ENCODE measurements at regions not wholly inside any gene's neighbourhood (a gene's known extent, or its start where the extent isn't known, plus 50 kb on each side); places are given as distances from the start of the nearest gene placed in this dataset.

- no peaks in the 10 kb centered on the region for H3K36me3 ChIP-seq
- peaks cover 8% of the 10 kb centered on the region for H3K27me3 ChIP-seq
- H3K4me1 ChIP-seq, result no peaks in the 10 kb centered on the region
- no peaks in the 10 kb centered on the region for H3K9me3 ChIP-seq
- no peak for DNase-seq (ENCODE audit: low spot score in 2 of 2)
- no peak overlapping the region for H3K27ac ChIP-seq
- TF ChIP-seq POLR2AphosphoS5 (IDR thresholded peaks at IDR 0.05) (no peak), POLR2A (IDR thresholded peaks at IDR 0.05) (no peak), CTCF (IDR thresholded peaks at IDR 0.05) (no peak), EP300 (IDR thresholded peaks at IDR 0.05) (no peak)
- 91% methylated on average over 4 of the region's 4 CpGs for whole genome bisulfite sequencing
- H3K4me3 ChIP-seq, result no peak overlapping the region
Observed at GRCh38 chr10:23897267-23897666, 311.7 kb upstream of the KIAA1217 start.

- DNase-seq (ENCODE audit: low spot score in 2 of 2), result no peak
- no peaks in the 10 kb centered on the region for H3K4me1 ChIP-seq
- no peak overlapping the region for H3K27ac ChIP-seq
- WGBS, result 78% methylated on average over 3 of the region's 3 CpGs
- TF ChIP-seq POLR2A (IDR thresholded peaks at IDR 0.05), result no peak
- no peak for TF ChIP-seq CTCF (IDR thresholded peaks at IDR 0.05)
- TF ChIP-seq EP300 (IDR thresholded peaks at IDR 0.05), result no peak
- TF ChIP-seq POLR2AphosphoS5 (IDR thresholded peaks at IDR 0.05), result no peak
- H3K27me3 ChIP-seq, result peaks cover 8% of the 10 kb centered on the region
- H3K36me3 ChIP-seq, result no peaks in the 10 kb centered on the region
- no peaks in the 10 kb centered on the region for H3K9me3 ChIP-seq
- H3K4me3 ChIP-seq, result no peak overlapping the region
Observed at GRCh38 chr10:23897861-23898260, 311.1 kb upstream of the KIAA1217 start.

- Histone ChIP-seq H3K27me3 (peaks cover 8% of the 10 kb centered on the region), H3K4me3 (no peak overlapping the region), H3K36me3 (no peaks in the 10 kb centered on the region), H3K9me3 (no peaks in the 10 kb centered on the region), H3K27ac (no peak overlapping the region), H3K4me1 (no peaks in the 10 kb centered on the region)
- TF ChIP-seq CTCF (IDR thresholded peaks at IDR 0.05) (no peak), EP300 (IDR thresholded peaks at IDR 0.05) (no peak), POLR2AphosphoS5 (IDR thresholded peaks at IDR 0.05) (no peak)
- WGBS, result 42% methylated on average over 2 of the region's 2 CpGs
- no peak for DNase-seq (ENCODE audit: low spot score in 2 of 2)
Observed at GRCh38 chr10:23899166-23899565, 309.8 kb upstream of the KIAA1217 start.

DNA sequence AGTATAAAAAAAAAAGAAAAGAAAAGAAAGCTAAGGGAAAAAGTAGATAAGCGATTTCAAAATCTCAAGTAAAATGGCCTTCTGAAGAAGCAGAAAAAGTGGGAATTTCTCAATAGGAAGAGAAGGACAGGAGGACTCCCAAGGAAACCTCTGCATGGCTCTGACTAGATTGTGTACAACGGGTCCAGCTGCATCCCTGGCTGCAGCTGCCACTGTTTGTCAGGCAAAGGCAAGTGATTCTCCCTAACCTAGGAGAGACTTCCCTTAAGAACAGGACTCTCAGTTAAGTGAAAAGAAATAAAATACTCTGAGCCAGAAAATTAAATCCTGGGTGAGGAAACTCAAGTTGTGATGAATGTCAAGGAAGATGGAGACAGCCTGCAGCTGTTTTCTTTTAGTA is 298.6 kb upstream of the KIAA1217 start:
- TF ChIP-seq POLR2A (IDR thresholded peaks at IDR 0.05), result no peak
- no peak for TF ChIP-seq CTCF (IDR thresholded peaks at IDR 0.05)
- no peak for TF ChIP-seq EP300 (IDR thresholded peaks at IDR 0.05)
- no peak for TF ChIP-seq POLR2AphosphoS5 (IDR thresholded peaks at IDR 0.05)
- no peak for DNase-seq (ENCODE audit: low spot score in 2 of 2)
- H3K4me3 ChIP-seq, result no peak overlapping the region
- peaks cover 7% of the 10 kb centered on the region for H3K27me3 ChIP-seq
- H3K4me1 ChIP-seq, result no peaks in the 10 kb centered on the region
- 82% methylated on average over 2 of the region's 2 CpGs for WGBS
- H3K9me3 ChIP-seq, result no peaks in the 10 kb centered on the region
- no peak overlapping the region for H3K27ac ChIP-seq
- H3K36me3 ChIP-seq, result no peaks in the 10 kb centered on the region

GRCh38 chr10:23912884-23913404 is 296.0 kb upstream of the KIAA1217 start:
- no peak for DNase-seq (ENCODE audit: low spot score in 2 of 2)
- 45% methylated on average over 6 of the region's 6 CpGs for WGBS
- Histone ChIP-seq H3K4me3 (no peak overlapping the region), H3K27me3 (peaks cover 3% of the 10 kb centered on the region), H3K27ac (no peak overlapping the region), H3K4me1 (no peaks in the 10 kb centered on the region), H3K9me3 (no peaks in the 10 kb centered on the region), H3K36me3 (no peaks in the 10 kb centered on the region)
- TF ChIP-seq POLR2A (IDR thresholded peaks at IDR 0.05), result no peak
- no peak for TF ChIP-seq EP300 (IDR thresholded peaks at IDR 0.05)
- no peak for TF ChIP-seq POLR2AphosphoS5 (IDR thresholded peaks at IDR 0.05)
- no peak for TF ChIP-seq CTCF (IDR thresholded peaks at IDR 0.05)
